NCI-H226 (cell line): ENCODE measurements at regions not wholly inside any gene's neighbourhood (a gene's known extent, or its start where the extent isn't known, plus 50 kb on each side); places are given as distances from the start of the nearest gene placed in this dataset.
"Not testable (repeated sequence)": the region's sequence is repeated elsewhere in the genome, so short reads cannot be mapped to it uniquely, and the experiment has no call there.

ENCODE experiments used
- DNase-seq: peaks from one replicate; pipeline ENCODE4 v3.0.0-alpha.2; 2015

DNA sequence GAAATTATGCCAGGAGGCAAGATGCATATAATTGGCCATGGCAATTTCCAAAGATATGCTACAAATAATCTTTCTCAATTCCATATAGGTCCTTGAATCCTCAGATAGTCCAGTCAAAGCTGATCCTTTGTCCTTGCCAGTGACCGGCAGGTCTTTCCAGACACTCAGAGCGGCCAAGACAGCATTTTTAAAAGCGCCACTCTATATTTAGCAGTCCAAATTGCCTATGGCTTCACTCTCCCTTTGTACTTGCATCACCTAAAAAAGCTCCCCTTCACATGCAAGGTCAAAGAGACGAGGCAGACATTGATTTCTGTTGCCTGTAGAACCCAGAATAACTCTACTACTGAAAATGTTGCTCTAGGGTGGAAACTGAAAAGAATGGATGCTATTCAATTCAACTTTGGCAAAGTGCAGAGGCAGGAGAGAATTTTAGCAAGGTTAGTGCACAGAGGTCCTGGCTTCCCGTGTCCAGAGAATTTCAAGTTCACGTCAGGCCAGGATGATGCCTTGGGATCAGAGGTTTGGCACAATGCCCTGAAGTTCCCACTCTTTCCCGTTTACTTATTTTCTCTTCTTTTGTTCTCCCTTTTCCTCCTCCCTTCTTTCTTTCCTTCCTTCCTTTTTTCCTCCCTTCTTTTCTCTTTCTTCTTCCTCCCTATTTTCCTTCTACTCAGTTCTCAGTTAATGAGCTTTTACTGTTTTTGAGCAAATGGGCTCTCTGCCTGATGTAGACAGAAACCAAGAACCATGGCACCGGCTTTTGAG, 108.5 kb downstream of the KCNK1 start:
- DNase-seq = no peak

DNA sequence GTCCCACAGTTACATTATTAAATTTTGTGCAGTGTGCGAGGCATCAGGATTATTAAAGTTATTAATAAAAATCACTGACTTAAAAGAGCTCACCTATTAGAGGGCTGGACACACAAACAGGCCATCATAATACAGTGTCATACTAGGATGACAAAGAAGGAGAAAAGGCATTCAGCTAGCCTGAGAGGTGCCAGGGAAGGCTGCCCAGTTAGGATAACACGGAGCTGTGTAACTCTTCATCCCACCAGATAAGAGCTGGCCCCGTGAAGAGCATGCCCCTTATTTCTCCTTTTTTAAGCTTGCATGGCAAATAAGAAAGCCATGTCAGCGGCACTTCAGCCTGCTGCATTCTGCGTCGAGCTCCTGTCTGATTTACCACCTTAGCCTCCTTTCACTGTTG, 109.5 kb downstream of the KCNK1 start:
- DNase-seq = no peak

DNA sequence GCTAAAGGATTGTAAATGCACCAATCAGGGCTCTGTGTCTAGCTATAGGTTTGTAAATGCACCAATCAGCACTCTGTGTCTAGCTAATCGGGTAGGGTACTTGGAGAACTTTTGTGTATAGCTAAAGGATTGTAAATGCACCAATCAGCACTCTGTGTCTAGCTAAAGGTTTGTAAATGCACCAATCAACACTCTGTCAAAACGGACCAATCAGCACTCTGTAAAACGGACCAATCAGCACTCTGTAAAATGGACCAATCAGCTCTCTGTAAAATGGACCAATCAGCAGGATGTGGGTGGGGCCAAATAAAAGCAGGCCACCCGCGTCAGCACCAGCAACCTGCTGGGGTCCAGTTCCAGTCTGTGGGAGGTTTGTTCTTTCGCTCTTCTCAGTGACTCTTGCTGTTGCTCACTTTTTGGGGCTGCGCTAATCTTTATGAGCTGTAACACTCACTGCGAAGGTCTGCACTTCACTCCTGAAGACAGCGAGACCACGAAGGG, 110.3 kb downstream of the KCNK1 start:
- not testable (repeated sequence) for DNase-seq

DNA sequence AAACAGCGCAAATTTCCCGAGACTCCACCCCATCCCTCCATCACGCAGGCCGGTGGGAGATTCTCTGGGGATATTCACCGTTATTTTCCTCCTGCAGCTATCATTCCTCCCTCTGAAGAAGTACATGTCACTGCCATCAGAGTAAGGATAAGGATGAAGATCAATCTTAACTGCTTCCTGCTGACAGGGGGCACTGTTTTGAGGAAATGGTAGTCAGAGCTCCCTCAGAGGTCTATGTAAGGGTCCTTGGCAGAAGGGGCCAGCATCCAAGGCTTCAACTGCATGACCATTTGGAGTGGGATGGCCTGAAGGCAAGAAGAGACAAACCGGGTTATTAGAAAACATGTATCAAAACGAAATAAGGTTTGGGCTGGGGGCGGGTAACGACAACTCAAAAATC, 111.5 kb downstream of the KCNK1 start:
- DNase-seq = no peak

DNA sequence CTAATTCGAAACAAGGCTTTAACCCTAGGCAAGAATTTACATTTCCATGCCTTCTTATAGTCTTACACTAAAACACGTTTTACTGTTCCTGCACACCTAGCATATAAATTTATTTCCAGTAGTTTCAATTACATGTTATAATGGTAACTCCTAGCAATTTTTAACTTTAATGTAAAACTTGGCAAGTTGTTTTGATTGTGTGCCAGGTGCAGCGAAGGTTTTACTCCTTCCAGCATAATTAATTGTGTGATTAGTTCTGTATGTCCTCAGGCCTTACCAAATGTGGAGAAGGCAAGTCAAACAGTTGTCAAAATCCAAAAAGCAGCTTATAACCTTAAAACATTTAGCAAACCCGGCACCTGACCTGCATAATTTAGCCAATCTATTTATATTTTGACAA, 114.8 kb downstream of the KCNK1 start:
- DNase-seq = no peak

DNA sequence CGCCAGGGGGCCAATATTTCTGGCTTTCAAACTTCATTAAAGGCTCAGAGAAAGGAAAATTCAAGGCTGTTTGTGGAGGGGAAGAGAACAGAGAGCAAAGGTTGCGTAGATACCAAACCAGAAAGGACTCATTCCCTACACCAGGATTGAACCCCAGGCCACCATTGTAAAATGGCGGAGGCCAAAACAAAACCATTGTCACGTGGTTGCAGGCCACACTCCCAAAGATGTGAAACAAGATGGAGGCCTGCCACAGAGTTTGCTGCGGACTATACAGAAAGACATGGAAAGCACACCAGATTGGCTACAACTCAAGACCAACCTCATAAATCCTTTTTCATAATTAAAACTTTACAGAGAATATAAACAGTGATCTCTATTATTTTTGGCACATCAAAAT, 116.5 kb downstream of the KCNK1 start:
- DNase-seq = no peak

DNA sequence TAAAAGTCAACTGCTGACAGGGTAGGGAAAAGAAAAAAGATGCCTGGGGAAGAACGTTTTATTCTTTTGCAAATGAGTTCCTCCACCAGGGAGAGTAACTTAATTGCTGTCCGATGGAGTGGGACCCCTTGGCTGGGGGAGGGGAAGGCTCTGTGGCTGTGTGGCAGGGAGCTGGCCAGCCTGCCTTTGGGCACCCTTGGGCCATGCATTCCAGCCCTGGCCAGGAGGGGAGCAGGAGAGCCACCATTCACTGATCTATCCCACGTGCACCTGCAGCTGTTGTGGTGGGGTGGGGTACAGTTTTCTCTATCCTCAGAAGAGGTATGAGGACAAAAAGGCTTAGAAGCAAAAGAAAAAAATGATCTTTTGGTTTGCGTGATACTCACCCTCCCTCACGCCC, 116.9 kb downstream of the KCNK1 start:
- DNase-seq = no peak

DNA sequence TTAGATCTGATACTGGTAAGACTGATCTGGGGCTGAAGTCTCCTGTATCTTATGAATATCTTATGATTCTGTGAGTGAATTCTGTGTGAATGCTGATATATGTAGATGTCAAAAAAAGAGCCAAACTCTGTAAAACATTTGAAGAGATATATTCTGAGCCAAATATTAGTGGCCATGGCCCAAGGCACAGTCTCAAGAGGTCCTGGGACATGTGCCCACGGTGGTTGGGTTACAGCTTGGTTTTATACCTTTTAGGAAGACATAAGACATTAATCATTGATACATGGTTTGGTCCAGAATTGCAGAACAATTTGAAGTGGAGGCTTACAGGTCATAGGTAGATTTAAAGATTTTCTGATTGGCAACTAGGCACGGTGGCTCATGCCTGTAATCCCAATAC, 118.3 kb downstream of the KCNK1 start:
- no peak for DNase-seq

DNA sequence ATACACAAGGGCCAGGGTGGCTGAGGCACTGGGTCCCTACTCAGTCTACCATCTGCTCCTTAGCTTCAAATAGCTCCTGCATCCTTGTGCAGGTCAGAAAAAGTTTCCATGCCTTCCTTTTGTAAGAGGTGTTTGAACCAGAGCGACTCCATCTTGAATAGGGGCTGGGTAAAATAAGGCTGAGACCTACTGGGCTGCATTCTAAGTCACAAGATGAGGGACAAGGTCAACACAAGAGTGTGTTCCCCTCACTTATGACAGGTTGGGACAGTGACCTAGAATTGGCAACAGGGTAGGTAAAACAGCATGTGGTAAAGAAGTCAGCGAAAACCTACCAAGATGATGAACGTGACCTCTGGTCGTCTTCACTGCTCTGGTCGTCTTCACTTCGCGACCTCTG, 120.5 kb downstream of the KCNK1 start:
- DNase-seq = no peak

DNA sequence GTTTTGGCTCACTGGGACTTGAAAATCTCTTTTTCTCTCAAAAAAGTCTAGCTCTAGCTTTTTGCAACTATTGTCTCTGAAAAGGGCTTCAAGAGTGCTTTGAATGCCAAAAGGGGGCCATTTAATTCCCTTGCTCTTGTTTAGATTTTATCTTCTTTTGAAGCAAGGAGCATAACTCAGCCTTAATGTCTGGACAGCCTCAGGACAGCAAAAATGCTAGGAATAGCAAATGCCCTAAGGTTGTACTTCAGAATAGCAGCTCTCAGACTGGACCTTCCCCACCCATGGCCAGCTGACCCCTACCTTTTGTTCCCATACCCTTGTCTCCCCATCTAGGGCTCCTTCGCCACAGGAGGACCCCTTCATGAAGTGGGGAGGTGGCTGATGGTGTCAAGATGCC, 121.4 kb downstream of the KCNK1 start:
- DNase-seq = no peak

DNA sequence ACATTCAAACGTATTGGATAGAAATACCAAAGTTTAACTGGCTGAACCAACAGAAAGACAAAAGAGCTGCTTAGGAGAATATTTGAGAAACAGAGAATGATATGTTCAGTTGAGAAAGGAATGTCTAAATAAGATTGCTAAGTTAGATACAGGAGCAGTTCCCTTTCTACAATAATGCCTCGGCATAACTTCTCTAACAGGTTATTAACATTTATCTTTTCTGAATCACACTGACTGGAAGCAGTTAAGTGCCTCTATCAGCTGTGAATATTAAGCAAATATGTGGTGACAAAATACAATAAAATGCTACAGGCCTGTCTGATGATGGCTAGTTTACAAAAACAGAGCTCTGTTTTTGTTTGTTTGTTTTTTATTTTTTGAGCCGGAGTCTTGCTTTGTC, 121.9 kb downstream of the KCNK1 start:
- no peak for DNase-seq

DNA sequence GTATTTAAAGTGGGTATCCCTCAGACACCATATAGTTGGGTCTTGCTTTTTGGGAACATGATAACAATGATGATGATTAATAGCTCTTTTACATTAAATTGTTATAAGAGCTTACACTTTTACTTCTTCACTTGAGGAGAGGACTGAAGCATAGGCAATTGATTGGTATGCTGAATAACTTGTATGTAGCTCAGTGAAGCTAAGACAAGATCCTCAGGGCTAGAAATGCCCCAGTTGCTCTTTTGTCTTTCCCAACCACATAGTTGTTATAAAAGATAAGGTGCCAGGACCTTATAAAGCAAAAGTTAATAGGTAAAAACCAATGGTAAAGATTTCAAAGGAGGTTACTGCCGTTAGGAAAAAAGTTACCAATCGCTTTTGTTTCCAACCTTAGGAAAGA, 123.4 kb downstream of the KCNK1 start:
- DNase-seq = no peak

DNA sequence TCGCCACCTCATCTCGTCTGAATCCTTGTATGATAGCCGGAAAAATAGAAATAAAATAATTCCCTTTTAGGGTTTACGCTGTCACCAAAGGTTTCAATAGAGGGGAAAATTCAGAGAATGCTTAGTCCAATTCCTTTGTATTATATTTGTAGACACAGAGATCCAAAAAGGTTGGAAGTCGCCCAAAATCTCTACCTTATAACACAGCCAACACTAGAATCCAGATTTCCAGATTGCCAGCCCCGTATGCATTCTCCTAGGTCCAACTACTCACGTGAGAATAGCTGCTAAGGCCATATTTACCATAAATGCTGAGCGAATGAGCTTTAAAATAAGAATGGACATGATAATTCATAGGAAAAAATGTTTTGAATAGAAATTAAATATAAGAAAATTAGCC, 124.5 kb downstream of the KCNK1 start:
- DNase-seq = no peak

DNA sequence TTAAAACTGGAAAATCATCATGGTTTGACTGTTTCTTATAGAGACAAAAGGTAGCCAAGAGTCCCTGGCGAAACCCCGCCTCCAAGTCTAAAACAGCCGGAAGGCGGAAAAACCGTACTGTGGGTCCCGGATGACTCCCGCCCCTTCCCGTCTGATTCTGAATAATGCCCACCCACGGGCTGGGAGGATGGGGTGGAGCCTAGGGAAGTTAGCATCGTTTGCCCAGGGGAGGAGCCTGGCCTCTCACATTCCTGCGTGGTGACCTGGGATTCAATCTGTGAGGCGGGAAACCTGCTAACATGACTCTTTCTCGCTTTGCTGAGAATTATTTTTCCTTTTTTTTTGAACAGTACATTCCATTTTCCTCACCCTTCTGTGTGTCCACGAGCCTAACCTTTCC, 124.9 kb downstream of the KCNK1 start:
- no peak for DNase-seq

DNA sequence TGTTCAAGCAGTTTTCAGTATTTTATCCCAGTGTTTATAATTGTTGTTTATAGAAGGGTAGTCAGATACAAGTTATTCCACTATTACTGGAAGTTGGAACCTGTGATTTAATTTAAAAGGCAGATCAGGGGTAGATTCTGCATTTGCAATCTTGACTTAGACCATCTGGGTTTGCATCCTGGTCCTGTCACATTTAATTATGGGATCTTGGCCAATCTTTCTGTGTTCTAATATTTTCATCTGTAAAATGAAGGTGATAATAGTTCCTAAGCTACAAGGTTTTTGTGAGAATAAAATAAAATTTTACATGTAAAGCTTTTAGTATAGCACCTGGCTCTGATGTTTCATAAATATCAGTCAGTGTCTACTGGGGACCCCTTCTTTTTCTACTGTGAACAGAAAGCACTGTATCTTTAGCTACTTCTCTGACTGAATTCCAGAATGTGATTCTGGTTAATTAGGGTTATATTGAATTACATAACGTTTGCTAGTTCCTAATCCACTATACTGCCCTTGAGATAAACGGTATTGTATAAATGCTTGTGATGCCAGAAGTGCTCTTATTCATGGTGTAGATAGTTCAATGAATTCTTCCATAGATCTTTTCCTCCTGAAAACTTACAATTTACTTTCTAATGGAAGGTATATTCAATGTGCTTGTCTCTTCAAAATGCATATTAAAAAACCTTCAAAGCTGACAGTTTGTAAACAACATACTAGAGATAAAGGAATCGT, 131.0 kb downstream of the KCNK1 start:
- DNase-seq = no peak

DNA sequence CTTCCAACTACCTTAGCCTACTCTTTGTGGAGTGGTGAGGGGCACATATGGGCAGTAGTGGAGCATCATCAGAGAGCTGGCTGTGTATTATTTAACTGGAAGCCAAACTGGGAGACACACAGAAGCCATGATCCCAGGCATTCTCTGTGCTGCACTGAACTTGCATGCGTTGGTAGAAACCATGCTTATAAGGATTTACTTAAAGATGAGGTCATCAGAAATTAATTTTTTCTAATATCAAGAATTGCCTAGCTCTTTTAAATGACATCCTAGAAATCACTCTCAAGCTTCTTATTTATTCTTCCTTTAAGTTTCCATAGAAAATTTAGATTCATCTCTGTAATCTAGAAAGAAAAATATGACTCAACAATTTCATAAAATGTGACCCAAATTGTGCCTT, 136.2 kb downstream of the KCNK1 start:
- no peak for DNase-seq

DNA sequence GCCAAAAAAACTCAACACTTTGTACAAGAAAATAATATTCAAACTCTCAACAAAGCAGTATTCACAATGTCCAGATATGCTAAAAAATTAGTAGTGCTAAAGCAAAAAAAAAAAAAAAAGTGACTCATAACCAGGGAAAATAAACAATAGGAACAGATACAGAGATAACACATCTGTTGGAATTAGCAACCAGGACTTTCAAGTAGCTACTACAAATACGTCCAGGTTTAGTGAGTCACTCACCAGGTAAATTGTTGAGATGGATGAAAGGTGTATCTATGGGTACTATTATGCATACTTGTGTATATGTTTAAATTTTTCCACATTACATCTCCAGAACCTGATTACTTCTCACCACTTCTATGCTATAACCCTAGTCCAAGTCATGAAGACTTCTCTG, 144.8 kb upstream of the SLC35F3 start:
- no peak for DNase-seq

DNA sequence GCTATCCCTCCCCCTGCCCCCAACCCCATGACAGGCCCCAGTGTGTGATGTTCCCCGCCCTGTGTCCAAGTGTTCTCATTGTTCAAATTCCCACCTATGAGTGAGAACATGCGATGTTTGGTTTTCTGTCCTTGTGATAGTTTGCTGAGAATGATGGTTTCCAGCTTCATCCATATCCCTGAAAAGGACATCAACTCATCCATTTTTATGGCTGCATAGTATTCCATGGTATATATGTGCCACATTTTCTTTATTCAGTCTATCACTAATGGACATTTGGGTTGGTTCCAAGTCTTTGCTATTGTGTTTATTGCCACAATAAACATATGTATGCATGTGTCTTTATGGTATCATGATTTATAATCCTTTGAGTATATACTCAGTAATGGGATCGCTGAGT, 140.2 kb upstream of the SLC35F3 start:
- not testable (repeated sequence) for DNase-seq

DNA sequence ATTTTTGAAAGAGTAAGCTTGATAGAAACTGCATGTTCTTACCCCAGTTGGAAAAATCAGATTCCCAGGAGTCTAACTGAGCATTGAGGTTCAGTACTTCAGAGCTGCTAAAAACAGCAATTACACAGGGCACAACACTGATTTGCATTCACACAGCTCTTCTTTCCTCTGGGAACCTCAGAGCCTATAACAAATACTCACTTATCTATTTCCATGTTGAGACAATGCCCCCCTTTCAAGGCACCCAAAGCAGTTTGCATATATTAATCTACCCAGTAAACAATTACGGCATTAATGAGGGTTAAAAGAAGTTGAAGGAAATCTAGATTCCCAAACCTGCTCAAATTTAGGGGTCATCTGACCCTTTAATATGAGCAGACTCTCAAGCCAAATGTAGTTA, 126.9 kb upstream of the SLC35F3 start:
- no peak for DNase-seq

DNA sequence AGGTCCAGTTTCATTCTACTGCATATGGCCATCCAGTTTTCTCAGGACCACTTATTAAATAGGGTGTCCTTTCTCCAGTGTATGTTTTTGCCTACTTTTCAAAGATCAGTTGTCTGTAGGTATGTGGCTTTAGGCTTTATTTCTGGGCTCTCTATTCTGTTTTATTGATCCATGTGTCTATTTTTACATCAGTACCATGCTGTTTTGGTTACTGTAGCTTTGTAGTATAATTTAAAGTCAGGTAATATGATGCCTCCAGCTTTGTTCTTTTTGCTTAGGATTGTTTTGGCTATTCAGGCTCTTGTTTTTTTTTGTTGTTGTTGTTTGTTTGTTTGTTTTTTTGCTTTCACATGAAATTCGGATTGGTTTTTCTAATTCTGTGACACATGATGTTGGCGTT, 124.4 kb upstream of the SLC35F3 start:
- no peak for DNase-seq

DNA sequence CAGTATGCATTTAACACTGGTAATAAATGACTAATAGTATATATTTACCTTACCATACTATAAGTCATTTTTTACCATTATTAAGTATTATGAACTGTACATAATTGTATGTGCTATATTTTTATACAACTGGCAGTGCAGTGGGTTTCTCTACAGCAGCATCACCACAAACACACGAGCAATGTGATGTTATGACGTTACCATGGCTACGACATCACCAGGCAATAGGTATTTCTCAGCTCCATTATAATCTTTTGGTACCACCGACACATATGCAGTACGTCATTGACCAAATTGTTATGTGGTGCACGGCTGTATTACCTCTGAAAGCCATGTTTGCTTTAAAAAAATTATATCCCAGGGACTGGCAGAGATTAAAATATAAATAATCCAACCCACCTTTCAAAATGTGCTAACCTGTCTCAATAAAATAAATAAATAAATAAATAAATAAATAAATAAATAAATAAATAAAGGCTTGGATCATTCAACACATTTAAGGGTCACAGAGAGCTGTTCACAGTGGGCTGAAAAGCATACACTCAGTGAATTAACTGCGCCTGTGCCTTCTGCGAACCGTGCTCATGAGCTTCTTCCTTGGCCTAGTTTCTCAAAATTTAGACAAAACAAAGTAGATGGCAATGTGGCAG, 121.4 kb upstream of the SLC35F3 start:
- DNase-seq = no peak

DNA sequence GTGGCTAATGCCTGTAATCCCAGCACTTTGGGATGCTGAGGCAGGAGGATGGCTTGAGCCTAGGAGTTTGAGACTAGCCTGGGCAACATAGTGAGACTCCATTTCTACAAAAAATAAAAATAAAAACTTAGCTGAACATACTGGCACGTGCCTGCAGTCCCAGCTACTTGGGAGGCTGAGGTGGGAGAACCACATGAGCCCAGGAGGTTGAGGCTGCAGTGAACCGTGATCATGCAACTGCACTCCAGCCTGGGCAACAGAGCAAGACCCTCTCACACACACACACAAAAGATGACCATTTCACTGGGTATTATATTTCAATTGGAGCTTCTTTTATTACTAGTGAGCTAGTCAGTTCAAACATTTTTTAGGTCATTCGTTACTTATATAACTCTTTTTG, 116.9 kb upstream of the SLC35F3 start:
- no peak for DNase-seq

DNA sequence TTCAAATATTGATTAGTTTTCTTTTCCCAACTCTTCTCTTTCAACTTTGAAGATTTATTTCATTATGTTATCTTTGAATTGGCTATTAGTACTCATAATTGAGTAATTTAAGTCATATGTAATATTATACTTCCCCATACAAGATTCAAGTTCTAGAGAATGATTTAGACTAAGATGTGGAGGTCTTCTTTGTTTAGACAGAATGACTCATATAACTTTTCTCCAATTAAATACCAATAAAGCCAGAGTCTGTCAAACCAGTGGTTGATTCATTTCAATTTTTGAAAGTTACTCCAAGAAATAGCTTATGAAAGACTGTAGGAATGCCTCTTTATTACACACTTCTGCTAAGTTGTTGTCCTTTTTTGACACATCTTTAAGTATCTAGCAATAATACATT, 115.8 kb upstream of the SLC35F3 start:
- DNase-seq = no peak

DNA sequence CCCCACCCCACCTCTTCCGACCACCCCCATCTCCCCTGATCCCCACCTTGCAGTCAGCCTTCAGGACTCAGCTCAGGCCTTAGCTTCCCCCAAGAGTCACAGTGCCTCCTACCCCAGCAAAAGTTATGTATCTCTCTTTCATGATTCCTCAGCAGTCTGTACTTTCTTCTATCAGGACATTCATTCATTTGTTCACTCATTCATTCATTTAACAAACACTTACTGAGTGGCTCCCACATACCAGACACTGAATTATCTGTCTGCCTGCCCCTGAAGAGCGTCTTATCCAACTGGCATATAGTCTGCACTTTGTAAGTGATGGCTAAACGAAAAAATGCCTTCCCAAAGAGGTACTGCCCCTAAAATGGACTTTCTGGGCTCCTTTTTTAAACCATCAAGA, 114.4 kb upstream of the SLC35F3 start:
- no peak for DNase-seq
